NCI-H345 treated with DMSO at 0.1 percent for 48 hours (cell line): ENCODE measurements at regions not wholly inside any gene's neighbourhood (a gene's known extent, or its start where the extent isn't known, plus 50 kb on each side); places are given as distances from the start of the nearest gene placed in this dataset.

ENCODE experiments used
- DNase-seq: peaks from one replicate; lab custom pipeline; 2025; ENCODE audit not compliant: unreplicated experiment; lab: John Stamatoyannopoulos, UW

DNA sequence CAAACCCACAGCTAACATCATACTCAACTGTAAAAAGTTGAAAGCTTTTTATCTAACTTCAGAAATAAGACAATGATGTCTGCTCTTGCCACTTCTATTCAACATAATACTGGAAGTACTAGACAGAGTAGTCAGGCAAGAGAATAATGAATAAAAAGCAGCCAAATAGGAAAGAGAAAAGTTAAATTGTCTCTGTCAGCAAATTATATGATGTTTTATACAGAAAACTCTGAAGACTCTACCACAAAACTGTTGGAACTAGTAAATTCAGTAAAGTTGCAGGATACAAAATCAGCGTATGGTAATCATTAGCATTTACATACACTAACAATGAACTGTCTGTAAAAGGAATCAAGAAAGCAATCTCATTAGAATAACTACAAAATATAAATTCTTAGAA is 752.9 kb upstream of the CT83 start:
- no peak for DNase-seq

DNA sequence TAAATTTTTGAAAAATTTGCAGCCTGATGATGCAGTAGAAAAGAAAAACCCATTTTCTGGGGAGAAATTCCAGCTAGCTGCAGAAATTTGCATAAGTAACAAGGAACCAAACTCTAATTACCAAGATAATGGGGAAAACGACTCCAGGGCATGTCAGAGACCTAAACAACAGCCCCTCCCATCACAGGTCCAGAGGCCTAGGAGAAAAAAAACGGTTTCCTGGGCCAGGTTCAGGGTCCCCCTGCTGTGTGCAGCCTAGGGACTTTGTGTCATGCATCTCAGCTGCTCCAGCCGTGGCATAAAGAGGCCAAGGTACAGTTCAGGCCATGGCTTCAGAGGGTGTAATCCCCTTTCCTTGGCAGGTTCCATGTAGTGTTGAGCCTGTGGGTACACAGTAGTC is 733.7 kb upstream of the CT83 start:
- DNase-seq: no peak

DNA sequence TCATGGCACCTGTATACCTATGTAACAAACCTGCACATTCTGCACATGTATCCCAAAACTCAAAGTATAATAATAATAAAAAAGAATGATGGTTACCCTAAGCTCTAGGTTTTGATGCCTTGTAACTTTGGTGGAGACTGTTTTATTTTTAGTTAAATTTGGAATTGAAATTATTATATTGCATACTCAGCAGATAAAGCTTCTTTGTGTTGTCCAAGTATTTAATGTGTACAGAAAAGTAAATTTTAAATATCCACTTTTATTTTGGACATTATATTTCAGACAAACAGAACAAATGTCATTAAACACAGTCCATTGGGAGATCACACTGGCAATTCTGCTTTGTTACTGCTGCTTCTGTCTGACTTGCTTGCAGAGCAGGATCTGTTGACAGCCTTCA is 684.5 kb upstream of the CT83 start:
- no peak for DNase-seq

DNA sequence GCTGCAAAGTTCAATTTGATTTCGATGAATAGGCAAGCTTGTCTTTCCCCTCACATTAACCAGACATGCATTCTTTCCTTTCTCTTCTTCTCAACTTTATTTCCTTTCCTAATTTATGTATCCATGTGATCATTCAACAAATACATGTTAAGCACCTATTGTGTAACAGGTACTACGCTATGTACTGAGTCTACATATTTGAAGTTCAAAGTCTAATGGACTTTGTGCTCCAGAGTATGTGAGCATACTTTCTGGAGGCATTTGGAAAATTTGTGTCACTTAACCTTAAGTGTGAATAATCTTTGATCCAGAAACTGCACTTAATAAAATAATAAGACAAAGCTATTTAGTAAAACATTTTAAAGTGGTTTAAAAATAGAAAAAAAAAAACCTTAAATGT is 675.3 kb upstream of the CT83 start:
- no peak for DNase-seq

DNA sequence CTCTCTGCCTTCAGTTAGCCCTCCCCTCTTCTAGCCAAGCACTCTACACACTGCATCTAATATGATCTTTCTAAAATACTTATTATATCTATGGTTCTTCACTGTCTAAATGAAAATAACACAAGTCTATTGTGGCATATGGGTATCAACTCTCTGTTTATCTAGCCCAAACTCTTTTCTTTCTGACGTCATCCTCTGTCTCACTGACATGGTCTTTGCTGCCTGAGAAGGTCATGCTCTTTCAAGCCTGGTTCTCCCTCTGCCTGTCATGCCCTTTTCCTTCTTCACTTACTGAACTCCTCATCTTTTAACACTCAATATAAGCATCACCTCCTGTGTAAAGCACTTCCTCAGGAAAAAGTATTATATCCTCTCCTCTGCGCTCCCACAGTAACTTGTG is 672.2 kb upstream of the CT83 start:
- DNase-seq: no peak

DNA sequence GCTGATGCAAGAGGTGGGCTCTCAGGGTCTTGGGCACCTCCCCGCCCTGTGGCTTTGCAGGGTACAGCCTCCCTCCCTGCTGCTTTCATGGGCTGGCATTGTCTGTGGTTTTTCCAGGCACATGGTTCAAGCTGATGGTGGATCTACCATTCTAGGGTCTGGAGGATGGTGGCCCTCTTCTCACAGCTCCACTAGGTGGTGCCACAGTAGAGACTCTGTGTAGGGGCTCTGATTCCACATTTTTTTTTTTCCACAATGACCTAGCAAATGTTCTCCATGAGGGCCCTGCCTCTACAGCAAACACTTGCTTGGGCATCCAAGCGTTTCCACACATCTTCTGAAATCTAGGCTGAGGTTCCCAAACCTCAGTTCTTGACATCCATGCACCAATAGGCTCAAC is 657.9 kb upstream of the CT83 start:
- DNase-seq: no peak

DNA sequence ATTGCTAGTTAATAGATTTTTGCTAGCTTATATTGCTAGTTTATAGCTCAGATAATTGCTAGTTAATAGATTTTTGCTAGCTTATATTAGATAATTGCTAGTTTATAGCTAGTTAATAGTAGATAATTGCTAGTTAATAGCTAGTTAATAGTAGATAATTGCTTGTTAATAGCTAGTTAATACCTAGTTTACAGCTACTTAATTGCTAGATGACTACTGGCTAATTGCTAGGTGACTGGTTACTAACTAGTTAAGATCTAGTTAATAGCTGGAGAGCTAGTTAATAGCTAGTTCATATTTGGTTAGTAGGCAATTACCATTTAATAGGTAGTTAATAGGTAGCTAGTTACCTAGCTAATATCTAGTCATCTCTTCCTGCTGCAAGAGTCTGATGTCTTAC is 633.8 kb upstream of the CT83 start:
- no peak for DNase-seq

DNA sequence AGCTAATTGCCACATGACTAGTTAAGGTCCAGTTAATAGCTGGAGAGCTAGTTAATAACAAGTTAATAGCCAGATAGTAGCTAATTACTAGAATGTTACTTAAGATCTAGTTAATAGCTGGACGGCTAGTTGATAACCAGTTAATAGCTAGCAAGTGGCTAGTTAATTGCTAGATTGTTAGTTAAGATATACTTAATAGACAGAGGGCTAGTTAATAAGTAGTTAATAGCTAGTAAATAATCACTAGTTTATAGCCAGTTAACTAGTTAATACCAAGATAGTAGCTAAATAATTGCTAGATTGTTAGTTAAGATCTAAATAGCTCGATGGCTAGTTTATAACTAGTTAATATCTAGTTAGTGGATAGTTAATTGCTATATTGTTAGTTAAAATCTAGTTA is 632.6 kb upstream of the CT83 start:
- DNase-seq: no peak

DNA sequence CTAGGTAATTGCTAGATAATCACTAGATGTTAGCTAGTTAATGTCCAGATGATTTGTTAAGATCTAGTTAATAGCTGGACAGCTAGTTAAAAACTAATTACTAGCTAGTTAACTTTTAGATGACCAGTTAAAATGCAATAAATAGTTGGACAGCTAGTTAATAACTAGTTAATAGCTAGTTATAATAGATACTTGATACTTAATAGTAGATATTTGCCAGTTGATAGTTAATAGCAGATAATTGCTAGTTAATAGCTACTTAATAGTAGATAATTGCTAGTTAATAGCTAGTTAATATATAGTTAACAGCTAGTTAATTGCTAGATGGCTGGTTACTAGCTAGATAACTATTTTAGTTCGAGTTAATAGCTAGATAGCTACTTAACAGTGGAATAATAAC is 631.4 kb upstream of the CT83 start:
- DNase-seq: no peak

DNA sequence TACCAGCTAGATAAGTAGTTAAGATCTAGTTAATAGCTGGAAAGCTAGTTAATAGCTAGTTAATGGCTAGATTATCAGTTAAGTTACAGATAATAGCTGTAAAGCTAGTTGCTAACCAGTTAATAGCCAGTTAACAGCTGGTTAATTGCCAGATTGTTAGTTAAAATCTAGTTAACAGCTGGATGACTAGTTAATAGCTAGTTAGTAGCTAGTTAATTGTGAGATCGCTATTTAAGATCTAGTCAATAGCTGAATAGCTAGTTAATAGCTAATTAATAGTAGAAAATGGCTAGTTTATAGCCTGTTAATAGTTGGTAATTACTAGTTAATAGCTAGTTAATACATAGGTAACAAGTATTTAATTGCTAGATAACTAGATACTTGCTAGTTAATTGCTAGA is 630.5 kb upstream of the CT83 start:
- no peak for DNase-seq

DNA sequence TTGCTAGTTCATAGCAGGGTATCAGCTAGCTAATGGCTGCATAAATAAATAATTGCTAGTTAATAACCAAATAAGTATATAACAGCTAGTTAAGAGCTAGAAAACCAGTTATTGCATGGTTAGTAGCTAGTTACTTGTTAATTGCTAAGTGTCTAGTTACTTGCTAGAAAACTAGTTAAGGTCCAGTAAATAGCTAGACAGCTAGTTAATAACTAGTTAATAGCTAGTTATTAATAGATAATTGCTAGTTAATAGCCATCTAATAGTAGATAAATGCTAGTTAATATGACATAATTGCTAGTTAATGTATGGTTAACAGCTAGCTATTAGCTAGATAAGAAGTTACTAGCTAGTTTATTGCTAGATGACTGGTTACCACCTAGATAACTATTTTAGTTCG is 629.9 kb upstream of the CT83 start:
- no peak for DNase-seq

DNA sequence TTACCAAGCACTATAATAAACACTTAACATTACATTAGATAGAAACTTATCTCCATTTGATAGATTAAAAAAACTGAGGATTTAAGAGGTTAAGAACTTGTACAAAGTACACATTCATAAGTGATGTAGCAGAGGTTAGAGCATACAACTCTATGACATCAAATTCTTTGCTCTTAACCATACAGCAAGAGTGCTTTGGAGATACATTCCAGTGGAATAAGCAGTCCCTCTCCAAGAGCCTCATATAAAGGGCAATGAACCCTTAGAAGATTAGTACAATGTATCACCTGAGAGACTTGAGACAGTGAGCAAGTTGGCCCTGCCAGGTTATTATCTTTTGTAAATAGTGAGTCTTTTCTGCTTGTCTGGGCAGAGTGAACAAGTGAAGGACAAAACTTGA is 600.4 kb upstream of the CT83 start:
- no peak for DNase-seq

DNA sequence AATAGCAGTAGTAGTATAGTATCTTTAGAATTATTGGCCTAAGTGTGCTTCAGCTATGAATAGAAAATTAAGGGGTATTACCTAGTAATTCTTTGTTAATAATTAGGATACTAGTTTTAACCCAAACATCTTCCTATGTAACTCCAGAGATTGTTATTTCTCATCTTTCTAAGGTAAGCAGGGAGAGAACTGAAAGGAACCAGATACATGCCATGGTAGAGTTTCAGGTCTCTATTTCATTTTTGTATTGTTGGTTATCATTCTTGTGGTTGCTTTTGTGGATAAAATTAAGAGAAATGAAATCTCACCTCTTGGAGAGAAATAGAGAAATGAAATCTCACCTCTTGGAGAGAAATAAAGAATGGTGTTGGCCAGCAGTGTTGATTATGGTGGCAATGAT is 597.1 kb upstream of the CT83 start:
- DNase-seq: no peak

DNA sequence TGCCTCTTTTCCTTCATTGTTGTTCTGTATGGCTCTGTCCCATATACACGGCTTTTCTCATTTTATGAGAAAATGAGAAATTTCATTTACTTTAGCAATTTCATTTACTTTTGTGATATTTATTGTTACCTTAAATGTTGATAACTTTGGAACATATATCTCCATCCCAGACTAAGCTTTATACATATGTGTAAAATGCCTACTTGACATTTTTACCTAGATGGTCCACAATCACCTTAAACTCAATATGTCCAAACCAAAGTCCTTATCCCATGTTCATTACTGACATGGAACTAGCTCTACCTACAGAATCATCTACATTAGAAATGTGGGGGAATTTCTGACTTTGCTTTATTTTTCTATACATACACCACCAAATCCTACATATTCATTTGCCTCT is 590.5 kb upstream of the CT83 start:
- no peak for DNase-seq

DNA sequence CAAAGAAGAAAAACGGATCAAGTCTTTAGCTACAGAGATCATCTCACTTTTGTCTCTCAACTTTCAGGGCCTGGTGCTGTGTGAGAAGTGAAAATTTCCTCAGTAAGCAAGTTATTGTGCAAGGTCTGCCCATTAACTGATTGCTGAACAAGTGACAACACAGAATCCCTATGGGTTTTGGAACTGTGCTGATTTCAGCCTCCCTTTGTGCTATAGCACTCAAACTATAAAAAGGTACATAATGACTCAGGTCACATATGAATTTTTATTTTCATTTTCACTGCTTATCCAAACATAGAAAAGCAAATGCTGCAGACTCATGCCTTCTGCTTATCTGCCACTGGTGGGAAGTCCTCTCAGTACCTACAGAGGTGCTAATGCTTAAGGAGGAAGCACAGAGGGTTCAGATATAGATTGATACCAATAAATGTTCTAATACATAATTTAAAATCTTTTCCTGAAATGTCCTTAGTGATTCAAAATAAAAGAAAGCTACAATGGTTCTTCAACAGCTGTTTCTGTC is 576.2 kb upstream of the CT83 start:
- no peak for DNase-seq

DNA sequence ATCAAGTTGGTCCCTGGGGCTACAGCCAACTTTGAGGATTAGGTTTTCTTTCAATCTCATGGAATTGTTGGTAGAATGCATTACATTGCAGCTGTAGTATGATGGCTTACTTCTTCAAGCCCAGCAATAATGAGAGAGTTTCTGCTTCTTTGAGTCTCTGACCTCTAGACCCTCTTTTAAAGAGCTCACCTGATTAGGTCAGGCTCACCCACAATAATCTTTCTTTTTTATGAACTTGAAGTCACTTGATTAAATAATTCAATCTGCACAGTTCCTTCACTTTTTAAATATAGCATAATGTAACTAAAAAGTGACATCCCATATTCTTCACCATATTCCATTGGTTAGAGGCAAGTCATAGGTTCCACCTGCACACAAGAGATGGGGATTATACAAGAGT is 547.5 kb upstream of the CT83 start:
- DNase-seq: no peak

DNA sequence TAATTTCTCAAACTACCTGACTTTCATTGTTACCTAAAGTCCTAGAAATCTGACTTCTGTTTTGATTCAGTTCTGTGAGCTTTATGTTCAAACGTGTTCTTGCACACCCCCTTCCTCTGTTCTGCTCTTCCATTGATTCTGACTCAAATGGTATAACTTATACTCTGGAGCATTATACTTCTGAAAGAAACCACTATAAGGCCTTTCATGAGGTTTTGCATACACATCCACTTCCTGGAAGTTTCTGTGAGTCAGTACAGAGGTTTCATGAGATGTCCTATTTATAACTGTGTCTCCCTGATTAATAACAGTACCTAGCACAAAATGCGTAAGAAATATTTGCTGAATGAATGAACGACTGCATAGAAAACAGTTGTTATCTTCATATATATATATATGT is 540.2 kb upstream of the CT83 start:
- no peak for DNase-seq

DNA sequence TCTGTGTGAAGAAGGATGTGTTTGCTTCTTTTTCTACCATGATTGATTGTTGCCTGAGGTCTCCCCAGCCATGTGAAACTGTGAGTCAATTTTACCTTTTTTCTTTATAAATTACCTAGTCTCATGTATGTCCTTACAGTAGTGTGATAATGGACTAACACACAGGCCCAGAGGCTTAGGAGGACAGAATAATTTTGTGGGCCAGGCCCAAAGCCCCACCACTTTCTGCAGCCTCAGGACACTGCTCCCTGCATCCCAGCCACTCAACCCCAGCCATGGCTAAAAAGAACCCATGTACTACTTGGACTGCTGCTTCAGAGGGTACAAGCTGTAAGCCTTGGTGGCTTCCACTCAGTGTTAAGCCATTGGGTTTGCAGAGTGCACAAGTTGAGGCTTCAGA is 512.7 kb upstream of the CT83 start:
- DNase-seq: no peak

DNA sequence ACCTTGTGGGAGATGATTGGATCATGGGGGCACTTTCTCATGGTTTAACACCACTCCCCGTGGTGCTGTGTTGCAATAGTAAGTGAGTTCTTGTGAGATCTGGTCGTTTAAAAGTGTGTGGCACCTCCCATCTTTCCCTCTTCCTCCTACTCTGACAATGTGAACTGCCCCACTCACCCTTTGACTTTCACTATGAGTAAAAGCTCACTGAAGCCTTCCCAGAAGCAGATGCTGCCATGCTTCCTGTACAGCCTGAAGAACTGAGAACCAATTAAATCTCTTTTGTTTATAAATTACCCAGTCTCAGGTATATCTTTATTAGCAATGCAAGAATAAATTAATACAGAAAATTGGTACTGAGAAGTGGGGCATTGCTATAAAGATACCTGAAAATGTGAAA is 509.6 kb upstream of the CT83 start:
- DNase-seq: no peak

DNA sequence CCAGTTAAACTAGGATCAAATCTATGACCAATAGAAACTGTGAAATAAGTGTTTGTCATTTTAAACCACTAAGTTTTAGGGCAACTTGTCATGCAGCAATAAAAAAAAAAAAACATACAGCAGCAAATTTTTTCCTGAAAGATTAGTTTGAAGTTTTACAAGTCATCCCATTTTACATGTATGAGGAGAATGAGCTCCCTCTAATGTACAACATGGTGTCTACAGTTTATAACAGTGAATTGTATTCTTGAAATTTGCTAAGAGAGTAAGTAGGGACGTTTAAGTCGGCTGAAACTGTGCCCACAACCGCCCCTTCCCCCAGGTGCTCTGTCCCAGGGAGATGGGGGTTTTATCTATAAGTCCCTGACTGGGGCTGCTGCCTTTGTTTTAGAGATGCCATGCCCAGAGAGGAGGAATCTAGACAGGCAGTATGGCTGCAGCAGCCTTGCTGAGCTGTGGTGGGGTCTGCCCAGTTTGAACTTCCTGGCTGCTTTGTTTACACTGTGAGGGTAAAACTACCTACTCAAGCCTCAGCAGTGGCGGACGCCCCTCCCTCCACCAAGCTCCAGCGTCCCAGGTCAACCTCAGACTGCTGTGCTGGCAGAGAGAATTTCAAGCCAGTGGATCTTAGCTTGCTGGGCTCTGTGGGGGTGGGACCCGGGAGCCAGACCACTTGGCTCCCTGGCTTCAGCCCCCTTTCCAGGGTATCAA is 499.3 kb upstream of the CT83 start:
- DNase-seq: no peak

DNA sequence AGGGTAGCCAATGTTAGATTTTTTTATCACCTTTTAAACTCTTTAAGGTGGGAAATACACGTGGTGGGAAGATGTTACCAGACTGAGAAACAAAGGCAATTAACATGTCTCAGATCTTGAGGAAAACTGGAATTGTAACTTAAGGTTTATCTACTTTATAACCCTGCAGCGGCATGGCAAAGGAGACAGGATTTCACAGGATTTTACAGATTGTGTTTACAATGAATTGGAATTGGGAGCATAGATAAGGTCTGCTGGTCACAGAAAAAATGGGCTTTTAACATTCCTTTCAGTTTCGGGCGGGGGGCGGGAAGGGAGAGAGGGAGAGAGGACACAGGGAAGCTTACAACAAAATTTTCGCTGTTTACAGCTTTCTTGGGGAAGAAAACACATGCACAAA is 467.5 kb upstream of the CT83 start:
- no peak for DNase-seq

DNA sequence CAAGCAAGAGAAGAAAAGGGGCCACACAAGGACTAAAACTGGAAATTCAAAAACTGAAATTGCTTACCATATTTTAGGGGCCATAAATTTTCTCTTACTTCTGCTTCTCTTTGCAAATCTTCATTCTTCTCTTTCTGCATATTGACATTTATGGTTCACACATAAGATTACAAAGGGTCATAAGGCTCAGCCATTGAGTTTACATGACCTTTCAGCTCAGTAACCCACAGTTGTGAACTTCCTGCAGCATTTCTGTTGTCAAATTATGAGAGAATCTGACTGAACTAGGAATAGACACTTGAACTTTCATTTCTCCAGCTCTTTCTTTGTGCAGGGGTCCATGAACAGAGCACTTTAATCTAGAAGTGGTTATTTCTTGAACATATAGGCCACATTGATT is 434.8 kb upstream of the CT83 start:
- no peak for DNase-seq

DNA sequence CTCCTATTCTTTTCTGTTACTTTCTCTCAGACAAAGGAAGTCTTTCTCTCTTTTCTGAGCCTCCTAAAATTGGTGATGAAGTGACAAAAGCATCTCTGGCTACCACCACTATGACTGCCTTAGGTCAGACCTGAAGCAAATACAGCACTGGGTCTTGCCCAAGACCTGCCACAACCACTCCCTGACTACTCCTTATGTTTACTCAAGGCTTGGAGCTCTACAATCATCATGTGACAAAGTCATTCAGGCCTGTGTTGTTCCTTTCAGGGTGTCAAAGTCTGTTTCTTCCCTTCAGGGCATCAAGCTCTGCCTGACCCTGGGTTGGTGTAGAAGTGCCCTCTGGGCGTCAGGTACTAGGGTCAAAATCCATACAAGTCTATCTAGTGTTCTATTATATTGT is 419.2 kb upstream of the CT83 start:
- no peak for DNase-seq

DNA sequence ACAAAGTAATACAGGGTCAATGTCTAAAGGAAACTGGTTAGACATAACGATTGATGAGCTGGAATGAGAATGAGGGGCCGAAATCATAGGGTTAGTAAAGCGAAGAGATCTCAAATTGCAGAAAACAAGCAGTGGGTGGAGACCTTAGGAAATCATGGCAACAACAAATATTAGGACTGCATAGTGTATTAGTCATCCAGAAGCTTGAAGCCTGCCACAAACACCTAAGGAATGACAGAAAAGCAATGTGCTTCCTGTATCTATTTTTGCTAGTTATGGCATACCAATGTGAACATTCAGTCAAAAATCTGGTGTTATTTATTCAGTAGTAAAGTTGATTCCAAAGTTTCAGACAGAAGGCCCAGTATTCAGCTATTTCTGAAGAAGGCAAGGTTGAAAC is 410.9 kb upstream of the CT83 start:
- no peak for DNase-seq
